ENCODE measurements at regions not wholly inside any gene's neighbourhood (a gene's known extent, or its start where the extent isn't known, plus 50 kb on each side); places are given as distances from the start of the nearest gene placed in this dataset.

DNA sequence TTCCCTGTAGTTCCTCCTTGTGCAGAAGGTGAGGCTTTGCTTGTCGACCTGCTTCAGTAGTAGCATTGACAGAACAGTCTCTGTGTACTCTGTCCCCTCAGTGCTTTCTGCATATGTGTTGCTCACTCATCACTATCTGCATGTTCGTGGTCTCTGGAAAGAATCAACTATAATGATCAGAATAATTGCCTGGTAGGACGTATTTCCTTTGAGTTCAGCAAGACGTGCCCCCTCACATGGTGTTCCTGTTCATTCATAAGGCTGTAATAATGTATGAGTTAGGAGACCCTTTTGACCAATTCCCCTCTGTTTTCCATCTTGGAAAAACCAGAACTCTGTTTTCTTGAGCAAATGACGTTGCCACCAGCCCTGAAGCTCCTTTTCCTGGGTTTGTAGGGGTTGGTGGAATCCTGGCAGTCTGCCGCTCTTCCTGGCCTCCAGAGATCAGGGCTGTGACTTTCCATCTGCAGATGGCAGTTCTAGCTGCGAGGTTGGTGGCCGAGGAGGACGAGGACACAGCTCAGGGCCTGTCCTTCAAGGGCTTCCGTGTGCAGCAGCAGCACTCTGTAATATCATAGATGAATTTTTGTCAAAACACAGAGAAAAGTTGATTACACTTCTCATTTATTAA lies 61.9 kb downstream of the EXOSC2 start:
- in situ Hi-C loops (cut with HindIII; ENCODE audit: low sequenced_read_pairs) = no loop called here
- DNase-seq (ENCODE audit: low spot score) = peak; percentile 70

- DNase-seq (ENCODE audit: low spot score) = no peak
- in situ Hi-C loops (cut with HindIII; ENCODE audit: low sequenced_read_pairs) = no loop called here
Observed at GRCh38 chr9:130756037-130756436, 62.5 kb downstream of the EXOSC2 start.

DNA sequence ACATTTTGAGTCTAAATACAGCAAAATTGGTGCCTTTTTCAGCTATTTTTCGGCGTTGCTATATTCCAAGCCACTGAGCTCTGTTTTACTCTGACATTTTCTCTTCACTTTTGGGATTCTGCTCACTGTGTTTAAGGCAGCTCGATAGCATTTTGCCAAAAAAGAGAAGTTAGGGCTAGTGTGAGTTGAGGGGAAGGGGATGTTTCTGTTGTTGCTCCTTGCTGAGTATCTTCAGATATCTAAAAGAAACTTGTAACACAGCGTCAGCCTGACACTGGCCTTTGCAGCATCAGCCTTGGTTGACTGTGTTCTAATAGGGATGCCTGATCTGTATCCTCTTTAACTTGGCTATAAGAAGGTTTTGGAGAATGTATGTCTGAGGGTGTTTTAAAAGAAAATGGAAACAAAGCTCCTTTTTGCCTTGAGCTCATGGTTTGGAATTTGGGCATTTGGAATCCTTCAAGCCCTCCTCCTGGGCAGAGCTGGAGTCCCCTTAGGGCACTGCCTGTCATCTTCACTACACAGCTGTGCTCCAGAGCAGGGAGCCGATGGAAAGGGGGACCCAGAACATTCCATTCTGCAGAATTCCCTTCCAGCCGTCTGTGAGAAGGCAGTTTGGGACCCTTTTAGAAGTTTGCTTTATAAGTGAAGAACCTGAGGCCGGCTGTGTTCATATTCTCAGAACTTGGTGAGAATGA lies 63.0 kb downstream of the EXOSC2 start:
- DNase-seq (ENCODE audit: low spot score) = no peak
- in situ Hi-C loops (cut with HindIII; ENCODE audit: low sequenced_read_pairs) = no loop called here

DNA sequence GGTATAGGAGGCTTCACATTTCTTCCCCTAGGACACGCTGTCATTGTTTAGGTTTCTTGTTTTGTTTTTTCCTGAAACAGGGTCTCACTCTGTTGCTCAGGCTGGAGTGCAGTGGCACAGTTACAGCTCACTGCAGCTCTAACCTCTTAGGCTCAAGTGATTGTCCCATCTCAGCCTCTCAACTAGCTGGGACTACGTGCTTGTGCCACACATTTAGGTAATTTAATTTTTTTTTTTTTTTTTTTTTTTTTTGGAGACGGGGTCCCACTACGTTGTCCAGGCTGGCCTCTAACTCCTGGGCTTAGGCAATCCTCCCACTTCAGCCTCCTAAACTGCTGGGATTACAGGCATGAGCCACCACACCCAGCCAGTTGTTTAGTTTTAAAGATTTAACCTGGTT lies 66.2 kb downstream of the EXOSC2 start:
- in situ Hi-C loops (cut with HindIII; ENCODE audit: low sequenced_read_pairs) = no loop called here
- DNase-seq (ENCODE audit: low spot score) = no peak

- DNase-seq (ENCODE audit: low spot score) = no peak
- in situ Hi-C loops (cut with HindIII; ENCODE audit: low sequenced_read_pairs) = no loop called here
Observed at GRCh38 chr9:130763331-130764171, 70.0 kb downstream of the EXOSC2 start.

GRCh38 chr9:130765137-130766020 lies 69.7 kb upstream of the ABL1 start:
- no peak for DNase-seq (ENCODE audit: low spot score)
- in situ Hi-C loops (cut with HindIII; ENCODE audit: low sequenced_read_pairs) = no loop called here

- in situ Hi-C loops (cut with HindIII; ENCODE audit: low sequenced_read_pairs) = no loop called here
- DNase-seq (ENCODE audit: low spot score) = no peak
Observed at GRCh38 chr9:130766021-130766926, 68.8 kb upstream of the ABL1 start.

DNA sequence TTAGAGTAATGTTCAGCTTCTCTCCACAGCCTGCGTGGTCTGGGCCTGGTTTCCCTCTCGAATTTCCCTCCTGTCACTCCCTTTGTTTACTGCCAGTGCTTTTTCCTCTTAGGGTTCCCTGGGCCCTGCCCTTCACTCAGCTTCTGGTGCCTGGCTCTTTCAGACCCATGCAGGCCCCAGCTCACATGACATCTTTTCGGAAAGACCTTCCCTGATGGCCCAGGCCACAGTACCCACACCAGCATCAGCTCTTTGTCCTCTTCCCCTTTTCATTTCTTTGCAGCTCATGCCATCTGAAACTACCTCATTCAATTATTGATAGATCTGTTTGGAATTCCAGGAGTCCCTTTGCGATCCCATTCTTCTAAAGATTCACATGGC lies 68.1 kb upstream of the ABL1 start:
- DNase-seq (ENCODE audit: low spot score) = no peak
- in situ Hi-C loops (cut with HindIII; ENCODE audit: low sequenced_read_pairs) = no loop called here

DNA sequence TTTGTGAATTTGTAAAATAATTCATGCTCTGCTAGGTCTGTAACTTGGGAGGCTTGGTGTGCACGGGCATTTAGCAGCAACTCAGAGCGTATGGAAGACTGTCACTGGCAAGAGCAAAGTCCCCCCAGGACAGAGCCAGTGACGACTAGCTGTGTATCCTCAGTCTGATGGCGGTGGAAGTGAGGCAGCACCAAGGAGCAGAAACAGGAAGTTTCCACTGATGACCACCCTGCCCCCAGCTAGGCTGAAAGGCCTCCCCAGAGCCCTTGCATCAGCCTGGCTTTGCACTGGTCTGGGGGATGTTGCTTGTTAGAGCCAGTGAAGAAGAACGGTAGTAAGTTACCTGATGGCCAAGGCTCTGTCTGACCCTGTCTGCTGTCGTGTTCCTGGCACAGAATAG lies 66.8 kb upstream of the ABL1 start:
- DNase-seq (ENCODE audit: low spot score) = no peak
- in situ Hi-C loops (cut with HindIII; ENCODE audit: low sequenced_read_pairs) = no loop called here

DNA sequence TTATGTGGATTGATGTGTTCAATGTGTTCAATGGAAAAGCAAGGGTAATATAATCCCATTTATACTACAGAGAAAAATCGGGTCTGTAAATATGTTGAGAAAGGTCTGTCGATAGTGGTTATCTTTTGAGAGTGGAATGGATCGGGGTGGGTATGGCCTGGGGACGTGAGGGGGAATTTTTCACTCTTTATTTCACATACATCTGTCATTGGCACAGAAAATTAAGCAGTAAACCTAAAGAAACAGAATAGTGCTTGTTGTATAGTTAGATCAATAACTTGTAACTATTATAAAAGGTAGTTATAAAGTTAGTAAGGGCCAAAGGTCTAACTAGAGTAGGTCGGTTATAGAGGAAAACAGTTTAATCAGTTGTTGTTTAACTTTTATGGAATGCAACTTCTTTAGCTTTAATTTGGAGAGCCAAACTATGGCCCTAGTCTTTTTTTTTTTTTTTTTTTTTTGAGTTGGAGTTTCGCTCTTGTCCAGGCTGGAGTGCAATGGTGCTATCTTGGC lies 66.1 kb upstream of the ABL1 start:
- DNase-seq (ENCODE audit: low spot score) = no peak

GRCh38 chr9:130770093-130770492 lies 65.0 kb upstream of the ABL1 start:
- in situ Hi-C loops (cut with HindIII; ENCODE audit: low sequenced_read_pairs) = no loop called here
- no peak for DNase-seq (ENCODE audit: low spot score)

More for the DNA sequence above, 66.1 kb upstream of the ABL1 start:
- in situ Hi-C loops (cut with HindIII; ENCODE audit: low sequenced_read_pairs) = no loop called here

DNA sequence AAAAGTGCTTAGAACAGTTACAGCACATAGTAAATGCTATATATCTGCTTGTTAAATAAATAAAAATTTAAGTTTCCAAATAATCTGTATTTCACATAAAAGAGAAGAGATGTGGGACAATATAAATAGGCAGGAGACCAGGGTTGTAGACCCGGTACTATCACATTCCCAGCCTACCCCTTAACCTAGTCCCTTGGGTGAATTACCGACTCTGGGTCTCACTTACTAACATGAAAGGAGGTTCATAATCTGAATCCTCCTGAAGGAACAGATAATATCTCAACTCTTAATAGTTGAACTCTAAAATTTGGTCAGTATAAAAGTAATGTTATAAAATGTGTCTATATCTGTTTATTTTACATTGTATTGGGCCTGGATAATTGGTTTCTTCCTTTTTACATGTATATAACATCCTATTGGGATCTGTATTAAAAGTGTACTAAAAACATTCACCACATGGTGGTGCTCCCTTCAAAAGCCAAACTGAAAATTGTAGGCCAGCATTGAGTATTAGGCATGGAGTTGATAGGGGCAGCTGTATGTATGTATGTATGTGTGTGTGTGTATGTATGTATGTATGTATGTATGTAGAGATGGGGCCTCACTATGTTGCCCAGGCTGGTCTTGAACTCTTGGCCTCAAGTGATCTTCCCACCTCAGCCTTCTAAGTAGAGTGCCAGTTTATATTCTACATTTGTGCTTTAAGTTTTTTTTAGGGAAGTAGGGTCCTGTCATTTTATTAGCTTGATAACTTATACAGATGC lies 64.2 kb upstream of the ABL1 start:
- peak; percentile 51 for DNase-seq (ENCODE audit: low spot score)
- in situ Hi-C loops (cut with HindIII; ENCODE audit: low sequenced_read_pairs) = no loop called here

DNA sequence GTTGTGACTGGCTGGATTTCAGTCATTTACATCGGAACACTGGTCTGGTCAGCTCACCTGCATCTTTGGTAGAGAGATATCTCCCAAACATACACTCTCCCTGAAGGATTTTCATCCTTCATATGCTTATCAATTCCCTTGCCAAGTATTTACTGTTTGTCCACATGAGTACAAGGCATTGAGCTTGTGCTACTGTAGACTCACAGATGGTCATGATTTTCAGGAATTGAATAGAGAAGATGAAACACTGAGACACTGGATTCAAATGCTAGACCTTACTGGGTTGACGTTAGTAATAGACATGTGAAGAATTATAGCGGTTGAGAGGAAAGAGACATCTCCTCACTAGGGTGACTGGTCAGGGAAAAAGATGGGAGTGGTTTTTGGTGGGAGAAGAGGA lies 62.9 kb upstream of the ABL1 start:
- in situ Hi-C loops (cut with HindIII; ENCODE audit: low sequenced_read_pairs) = no loop called here
- no peak for DNase-seq (ENCODE audit: low spot score)

DNA sequence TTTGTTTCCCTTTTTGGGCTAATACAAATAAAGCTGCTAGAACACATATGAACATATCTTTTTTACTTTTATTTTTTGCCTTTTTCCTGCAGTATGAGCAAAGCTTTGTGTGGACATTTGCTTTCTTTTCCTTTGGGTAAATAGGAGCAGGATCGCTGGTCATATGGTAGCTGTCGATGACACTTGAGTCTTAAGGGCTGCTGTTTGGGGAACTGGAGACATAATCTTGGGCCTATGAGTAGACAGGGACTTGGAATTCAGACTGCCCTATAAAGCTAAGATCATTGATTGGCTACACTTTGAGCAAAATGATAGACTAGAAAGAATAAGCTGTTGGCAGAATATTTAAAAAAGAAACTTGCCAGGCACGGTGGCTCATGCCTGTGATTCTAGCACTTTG lies 60.9 kb upstream of the ABL1 start:
- in situ Hi-C loops (cut with HindIII; ENCODE audit: low sequenced_read_pairs) = no loop called here
- DNase-seq (ENCODE audit: low spot score) = no peak

DNA sequence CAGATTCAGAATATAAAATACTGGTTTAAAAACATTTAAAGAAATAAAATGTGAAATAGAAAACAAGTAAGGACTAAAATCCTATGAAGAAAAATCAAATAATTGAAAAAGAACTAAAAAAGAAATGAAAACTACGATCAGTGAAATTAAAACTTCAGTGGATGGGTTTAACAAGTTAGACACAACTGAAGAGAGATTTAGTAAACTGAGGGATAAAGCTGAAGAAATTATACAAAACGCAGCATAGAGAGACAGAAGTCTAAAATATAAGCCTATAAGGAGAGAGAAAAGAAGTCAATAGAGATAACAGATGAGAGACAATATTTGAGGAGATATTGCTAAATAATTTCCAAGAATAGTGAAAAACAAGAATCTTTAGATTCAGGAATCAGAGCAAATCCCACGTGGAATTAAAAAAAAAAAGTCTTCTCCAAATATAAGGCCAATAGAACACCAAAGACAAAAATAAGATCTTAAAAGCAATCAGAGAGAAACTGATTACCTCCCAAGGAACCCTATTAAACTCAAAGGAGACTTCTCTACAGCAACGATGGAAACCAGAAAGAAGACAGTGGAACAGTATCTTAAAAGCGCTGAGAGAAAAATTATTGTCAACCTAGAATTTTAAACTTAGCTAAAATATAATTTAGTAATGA lies 59.6 kb upstream of the ABL1 start:
- no peak for DNase-seq (ENCODE audit: low spot score)
- in situ Hi-C loops (cut with HindIII; ENCODE audit: low sequenced_read_pairs) = no loop called here

DNA sequence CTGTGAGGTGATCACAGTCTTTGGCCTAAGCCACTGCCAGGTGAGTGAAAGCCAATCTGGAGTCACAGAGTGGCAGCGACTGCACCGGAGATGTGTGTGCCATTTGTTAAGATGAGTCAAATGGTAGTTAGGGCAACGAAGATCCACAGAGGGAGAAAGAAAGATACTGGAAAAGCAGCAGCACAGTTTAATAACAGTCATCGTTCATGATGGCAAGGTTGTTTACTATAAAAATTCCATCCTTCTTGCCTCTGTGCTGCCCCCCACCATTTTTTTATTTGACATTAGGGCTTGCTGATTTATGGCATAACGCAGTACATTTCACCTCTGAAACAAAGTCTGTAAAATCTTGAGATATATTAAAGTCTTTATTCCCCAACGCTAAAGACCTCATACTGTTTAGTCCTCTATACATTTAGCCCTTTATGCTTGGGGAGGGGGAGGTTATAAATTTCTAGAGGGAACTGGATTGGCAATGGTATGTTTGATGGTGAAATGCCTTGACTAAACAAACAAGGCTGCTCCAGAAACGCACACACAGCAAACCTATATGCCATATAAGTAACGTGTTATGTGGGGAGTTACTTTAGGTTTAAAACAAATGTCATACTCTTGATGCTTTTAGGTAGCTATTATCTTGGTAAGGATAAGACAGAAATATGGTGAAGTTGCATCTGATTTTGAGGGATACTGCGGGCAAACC lies 55.8 kb upstream of the ABL1 start:
- no peak for DNase-seq (ENCODE audit: low spot score)
- in situ Hi-C loops (cut with HindIII; ENCODE audit: low sequenced_read_pairs) = no loop called here

DNA sequence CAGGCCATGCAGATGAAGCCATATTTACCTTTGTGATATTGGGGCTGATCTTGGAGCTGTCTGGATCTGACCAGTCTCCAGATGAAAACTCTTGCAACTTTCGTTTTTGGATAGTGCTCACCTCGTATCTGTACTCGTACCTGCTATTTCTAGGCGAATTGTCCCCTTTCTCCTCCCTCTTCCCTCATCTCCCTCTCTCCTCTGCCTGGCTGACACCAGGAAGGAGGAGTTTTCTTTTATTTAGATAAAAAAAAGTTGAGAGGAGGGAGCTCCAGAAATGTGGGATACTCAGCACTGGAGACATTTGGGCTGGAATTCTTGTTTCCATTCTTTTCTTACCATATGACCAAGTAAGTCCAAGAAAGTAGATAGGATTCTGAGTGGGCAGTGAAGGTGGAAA lies 54.6 kb upstream of the ABL1 start:
- in situ Hi-C loops (cut with HindIII; ENCODE audit: low sequenced_read_pairs) = no loop called here
- no peak for DNase-seq (ENCODE audit: low spot score)
